Fibroblast of skin of scalp (primary cell): ENCODE measurements at regions not wholly inside any gene's neighbourhood (a gene's known extent, or its start where the extent isn't known, plus 50 kb on each side); places are given as distances from the start of the nearest gene placed in this dataset.
A peak's percentile ranks its signal among the peaks of the same experiment; 100 is the strongest.
"Not testable (repeated sequence)": the region's sequence is repeated elsewhere in the genome, so short reads cannot be mapped to it uniquely, and the experiment has no call there.

Experiments
- DNase-seq: peaks from one replicate; pipeline ENCODE4 v3.0.0-alpha.2; 2013

GRCh38 chr15:47013446-47013845, 703.9 kb upstream of the SEMA6D start:
- DNase-seq, result no peak

DNA sequence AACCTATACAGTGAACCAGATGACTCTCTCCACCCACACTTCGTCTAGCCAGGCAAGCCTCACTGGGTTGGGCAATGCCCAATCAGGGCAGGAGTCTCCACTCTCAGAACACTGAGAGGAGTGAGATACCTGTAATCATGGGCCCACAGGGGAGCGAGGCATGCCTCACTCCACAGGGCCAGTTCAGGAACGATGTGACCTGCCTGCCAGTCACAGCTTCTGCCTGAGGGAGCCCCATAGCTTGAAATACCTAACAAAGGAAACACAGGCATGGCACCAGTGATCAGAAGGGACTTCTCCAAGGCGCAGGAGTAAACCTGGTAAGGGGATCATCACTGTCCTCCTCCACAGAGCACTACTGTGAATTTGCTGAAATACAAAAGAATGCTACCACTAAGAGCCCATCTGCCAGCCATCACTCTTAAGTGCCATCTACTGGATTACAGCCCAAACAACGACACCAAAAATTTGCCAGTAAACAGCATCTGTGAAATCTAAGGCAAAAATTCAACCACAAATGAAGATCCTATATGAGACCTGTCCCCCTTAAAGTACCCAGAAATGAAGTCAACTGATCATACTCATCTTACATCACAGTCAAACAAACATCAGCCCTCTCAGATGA, 689.9 kb upstream of the SEMA6D start:
- DNase-seq, result no peak

DNA sequence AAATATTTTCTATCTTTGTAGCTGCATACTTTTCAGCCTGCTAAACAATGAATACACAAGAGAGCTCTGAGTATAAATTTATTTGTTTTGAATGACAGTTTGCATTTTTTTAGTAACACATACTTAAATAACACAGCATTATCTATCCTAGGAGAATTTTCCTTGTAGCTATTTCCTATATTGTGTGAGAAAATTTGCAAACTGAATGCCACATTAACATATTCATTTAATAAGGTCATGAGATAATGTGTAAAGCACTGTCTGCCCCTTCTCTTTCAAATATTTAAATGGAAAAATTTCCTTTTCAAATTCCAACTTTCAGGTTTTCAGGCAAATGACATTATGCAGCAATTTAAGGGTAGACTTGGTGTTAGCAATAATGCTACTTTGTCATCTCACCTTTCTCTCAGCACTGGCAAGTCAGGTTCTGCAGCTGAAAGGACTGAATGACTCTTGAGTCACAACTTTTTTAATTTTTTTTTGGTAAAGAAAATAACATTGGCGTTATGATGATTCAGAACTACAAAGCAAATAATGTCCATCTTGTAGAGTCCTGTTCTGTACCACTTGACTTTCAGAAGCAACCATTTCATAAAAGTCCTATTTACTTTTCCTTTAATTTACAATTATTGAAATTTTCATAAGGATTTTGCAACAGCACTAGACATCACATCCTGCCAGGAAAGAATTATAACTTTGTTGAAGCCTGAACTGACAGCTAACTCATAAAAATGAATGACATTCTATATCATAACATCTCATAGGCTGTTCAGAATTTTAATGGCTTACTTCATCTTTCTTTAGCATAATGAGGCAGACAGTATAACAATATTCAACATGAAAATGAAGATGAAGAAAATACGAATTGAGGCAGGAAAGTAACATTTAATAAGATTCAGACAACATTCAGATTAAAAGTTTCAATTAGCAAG, 681.6 kb upstream of the SEMA6D start:
- DNase-seq, result no peak

- DNase-seq, result no peak
Observed at GRCh38 chr15:47037003-47037402, 680.3 kb upstream of the SEMA6D start.

DNA sequence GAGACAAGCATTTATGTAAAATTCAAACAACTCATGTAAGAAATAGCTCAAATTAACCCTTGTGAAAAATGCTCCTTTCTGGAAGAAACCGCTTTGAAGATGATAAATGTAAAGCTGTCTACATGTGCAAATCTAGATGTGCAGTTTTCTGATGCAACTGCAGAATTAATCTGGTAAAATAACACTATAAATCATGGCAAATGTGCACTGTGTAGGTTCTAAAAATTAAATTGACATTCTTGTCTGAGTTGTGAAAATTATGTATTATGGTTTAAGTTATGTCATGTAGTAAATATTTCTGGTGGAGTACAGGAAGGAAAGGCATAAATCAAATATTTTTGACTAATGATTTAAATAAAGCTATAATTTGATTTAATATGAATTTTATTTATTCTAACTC, 678.1 kb upstream of the SEMA6D start:
- no peak for DNase-seq

GRCh38 chr15:47041301-47041700, 676.0 kb upstream of the SEMA6D start:
- DNase-seq, result no peak

- DNase-seq, result not testable (repeated sequence)
Observed at GRCh38 chr15:47047981-47048380, 669.3 kb upstream of the SEMA6D start.

DNA sequence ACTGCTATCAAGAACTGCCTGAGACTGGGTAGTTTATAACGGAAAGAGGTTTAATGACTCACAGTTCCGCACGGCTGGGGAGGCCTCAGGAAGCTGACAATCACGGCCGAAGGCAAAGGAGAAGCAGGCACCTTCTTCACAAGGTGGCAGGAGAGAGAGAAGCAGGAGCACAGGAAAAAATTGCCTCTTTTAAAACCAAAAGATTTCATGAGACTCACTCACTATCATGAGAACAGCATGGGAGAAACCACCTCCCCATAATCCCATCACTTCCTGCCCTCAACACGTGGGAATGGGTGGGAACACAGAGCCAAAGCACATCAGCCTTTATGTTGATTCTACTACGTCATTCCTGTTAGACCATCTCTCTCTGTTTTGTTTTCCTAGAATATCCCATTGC, 650.9 kb upstream of the SEMA6D start:
- DNase-seq, result no peak

- not testable (repeated sequence) for DNase-seq
Observed at GRCh38 chr15:47077846-47078245, 639.5 kb upstream of the SEMA6D start.

GRCh38 chr15:47095833-47096232, 621.5 kb upstream of the SEMA6D start:
- DNase-seq, result peak; percentile 6

DNA sequence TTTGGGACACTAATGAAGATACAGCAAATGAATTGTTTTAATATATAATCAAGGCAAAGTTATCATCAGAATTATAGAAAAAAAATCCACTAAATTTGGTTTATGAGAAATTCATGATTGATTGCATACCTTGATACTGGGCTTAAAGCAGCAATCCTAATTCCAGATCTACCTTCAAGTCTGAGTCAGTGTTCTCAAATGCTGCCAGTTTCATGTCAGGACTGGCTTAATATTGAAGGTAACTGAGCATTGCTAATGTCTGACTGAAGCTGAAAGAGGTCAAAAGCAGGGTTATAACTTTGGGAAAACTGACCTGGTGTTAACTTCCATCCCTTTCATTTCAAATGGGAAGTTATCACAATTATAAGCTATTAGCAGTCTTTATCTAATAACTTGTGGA, 618.8 kb upstream of the SEMA6D start:
- DNase-seq, result not testable (repeated sequence)

DNA sequence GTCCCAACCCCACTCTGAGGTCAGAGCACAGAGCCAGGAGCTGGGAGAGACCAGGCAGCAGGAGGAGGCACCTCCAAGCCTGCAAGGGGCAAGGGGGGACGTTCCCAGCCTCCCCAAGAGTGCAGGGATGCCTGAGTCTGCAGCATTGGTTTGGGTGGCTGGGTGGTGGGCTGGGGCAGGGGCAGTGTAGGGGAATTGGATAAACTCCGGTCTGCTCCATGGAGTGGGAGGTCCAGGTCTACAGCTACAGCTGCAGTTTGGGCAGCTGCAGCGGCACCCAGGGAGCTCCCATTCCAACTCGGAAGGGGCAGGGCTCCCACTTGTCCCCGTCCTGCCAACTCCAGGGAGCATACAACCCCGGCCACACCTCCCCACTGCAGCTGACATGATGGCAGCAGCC, 617.5 kb upstream of the SEMA6D start:
- not testable (repeated sequence) for DNase-seq

DNA sequence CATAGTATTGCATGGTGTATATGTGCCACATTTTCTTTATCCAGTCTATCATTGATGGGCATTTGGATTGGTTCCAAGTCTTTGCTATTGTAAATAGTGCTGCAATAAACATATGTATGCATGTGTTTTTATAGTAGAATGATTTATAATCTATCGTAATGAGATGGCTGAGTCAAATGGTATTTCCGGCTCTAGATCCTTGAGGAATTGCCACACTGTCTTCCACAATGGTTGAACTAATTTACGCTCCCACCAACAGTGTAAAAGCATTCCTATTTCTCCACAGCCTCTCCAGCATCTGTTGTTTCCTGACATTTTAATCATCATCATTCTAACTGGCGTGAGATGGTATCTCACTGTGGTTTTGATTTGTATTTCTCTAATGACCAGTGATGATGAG, 608.5 kb upstream of the SEMA6D start:
- not testable (repeated sequence) for DNase-seq

DNA sequence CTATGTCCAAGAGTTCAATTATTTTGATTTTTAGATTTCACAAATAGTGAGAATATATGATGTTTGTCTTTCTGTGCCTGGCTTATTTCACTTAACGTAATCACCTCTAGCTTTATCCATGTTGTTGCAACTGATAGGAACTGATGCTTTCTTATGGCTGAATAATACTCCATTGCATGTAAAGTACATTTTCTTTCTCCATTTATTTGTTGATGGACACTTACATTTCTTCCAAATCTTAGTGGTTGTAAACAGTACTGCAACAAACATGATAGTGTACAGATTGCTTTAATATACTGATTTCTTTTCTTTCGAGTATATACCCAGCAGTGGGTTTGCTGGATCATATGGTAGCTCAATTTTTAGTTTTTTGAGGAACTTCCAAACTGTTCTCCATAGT, 600.6 kb upstream of the SEMA6D start:
- DNase-seq, result no peak

DNA sequence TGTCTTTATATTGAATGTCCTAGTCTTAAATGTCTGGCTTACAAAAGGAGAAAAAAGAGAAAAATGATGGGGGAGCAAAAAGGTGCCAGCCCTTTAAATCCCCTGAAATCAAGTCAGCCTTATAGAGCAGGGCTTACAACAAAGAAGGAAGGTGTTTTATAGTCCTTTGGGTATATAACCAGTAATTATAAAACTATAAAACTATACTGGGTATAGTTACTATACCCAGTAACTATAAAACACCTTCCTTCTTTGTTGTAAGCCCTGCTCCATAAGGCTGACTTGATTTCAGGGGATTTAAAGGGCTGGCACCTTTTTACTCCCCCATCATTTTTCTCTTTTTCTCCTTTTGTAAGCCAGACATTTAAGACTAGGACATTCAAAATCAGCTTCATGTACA, 598.0 kb upstream of the SEMA6D start:
- DNase-seq, result no peak

DNA sequence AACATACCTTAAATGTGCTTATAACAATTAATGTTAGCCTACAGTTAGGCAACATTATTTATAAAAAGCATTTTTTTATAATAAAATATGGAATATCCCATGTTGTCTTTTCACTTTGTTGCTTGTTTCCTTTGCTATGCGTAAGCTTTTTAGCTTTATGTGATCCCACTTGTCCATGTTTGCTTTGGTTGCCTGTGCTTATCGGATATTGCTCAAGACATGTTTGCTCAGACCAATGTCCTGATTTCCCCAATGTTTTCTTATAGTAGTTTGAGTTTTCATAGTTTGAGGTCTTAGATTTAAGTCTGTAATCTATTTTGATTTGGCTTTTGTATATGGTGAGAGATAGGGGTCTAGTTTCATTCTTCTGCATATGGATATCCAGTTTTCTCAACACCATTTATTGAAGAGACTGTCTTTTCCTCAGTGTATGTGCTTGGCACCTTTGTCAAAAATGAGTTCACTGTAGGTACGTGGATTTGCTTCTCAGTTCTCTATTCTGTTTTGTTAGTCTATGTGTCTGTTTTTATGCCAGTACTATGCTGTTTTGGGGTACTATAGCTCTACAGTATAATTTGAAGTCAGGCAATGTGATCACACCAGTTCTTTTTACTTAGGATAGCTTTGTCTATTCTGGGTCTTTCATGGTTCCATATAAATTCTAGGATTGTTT, 592.7 kb upstream of the SEMA6D start:
- DNase-seq, result no peak

DNA sequence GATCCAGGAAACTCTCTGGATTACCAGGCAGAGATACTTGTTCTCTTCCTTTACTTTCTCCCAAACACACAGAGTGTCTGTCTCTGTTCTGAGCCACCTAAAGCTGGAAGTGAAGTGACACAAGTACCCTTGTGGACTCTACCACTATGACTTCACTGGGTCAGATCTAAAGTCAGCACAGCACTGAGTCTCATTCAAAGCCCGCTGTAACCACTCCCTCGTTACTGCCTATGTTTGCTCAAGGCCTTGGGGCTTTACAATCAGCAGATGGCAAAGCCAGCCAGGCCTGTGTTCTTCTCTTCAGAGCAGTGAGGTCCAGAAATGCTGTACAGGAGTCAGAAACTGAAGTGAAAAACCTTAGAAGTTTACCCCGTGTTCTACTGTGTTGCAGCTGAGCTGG, 588.3 kb upstream of the SEMA6D start:
- no peak for DNase-seq

- not testable (repeated sequence) for DNase-seq
Observed at GRCh38 chr15:47131450-47131849, 585.9 kb upstream of the SEMA6D start.

DNA sequence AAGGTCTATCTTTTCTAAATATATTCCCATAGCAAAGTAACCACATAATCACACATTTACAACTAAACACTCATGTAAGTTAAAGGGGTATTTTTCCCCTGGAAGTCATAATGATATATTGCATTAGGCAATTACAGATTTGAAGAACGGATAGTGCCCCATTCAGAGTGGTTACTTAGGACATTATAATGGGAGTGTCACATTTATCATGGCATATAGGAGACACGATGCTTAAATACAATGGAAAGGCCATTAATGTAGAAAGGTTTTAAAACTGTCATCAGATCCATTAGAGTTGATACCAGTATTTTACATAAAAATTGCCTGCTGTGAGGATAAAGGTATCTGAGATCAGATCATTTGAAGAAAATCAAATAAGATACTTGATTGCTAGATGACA, 582.0 kb upstream of the SEMA6D start:
- DNase-seq, result no peak

- no peak for DNase-seq
Observed at GRCh38 chr15:47136236-47136635, 581.1 kb upstream of the SEMA6D start.

GRCh38 chr15:47139965-47140364, 577.3 kb upstream of the SEMA6D start:
- DNase-seq, result no peak

DNA sequence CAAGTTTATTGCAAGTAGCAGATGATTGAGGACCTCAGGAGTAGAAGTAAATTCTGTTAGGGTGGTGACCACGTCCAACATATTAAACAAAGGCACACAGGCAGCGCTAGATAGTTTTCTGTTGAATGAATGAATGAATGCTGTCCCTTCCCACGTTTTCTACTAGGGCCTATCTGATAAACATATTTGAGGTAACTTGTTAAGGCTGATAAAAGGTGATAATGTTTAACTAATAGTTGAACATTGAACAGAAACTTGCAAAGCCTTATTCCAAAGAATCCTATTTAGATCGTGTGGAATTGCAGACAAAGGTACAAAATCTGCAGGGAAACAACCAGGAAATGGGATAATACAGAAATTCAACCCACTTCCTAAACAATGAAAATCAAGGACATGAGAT, 559.5 kb upstream of the SEMA6D start:
- no peak for DNase-seq

GRCh38 chr15:47158573-47158972, 558.7 kb upstream of the SEMA6D start:
- DNase-seq, result no peak

DNA sequence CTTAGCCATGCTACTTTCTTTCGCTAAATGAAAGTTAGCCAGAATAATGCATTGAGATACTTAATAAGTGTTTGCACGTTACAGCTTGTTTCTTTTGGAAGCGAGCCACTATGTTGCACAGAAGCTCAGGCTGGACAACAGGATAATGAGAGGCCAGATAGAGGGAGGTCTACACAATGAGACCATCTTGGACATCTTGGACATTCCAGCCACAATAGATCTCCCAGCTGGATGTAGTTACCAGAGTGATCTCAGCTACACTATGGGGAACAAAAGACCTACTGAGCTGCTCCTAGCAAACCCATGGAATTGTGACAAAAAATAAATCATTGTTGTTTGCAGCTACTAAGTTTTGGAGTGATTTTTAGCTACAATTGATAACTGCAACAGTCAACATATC, 540.1 kb upstream of the SEMA6D start:
- no peak for DNase-seq
